Activated T-cell treated with anti-CD3 and anti-CD28 coated beads, Interleukin-2, amount 50 U/mL, for 24 hours (primary cell): ENCODE measurements at regions not wholly inside any gene's neighbourhood (a gene's known extent, or its start where the extent isn't known, plus 50 kb on each side); places are given as distances from the start of the nearest gene placed in this dataset.

Experiments used
- DNase-seq: peaks from one replicate; pipeline ENCODE4 v3.0.0-alpha.2; 2020
- H3K27ac Mint-ChIP-seq: 2 replicates; pipeline ENCODE4 v1.8.0; 2020; ENCODE audit warnings: mild to moderate bottlenecking, mixed read lengths
- H3K27me3 Mint-ChIP-seq: 2 replicates; pipeline ENCODE4 v1.8.0; 2020; ENCODE audit warnings: mixed read lengths
- H3K36me3 Mint-ChIP-seq: 2 replicates; pipeline ENCODE4 v1.8.0; 2020; ENCODE audit warnings: low read depth, mixed read lengths
- H3K4me1 Mint-ChIP-seq: 2 replicates; pipeline ENCODE4 v1.8.0; 2020; ENCODE audit warnings: low read depth, mixed read lengths
- H3K4me3 Mint-ChIP-seq: 2 replicates; pipeline ENCODE4 v1.8.0; 2020; ENCODE audit warnings: mild to moderate bottlenecking, moderate library complexity, mixed read lengths
- H3K9me3 Mint-ChIP-seq: 2 replicates; pipeline ENCODE4 v1.8.0; 2020; ENCODE audit warnings: mixed read lengths

GRCh38 chr18:78672862-78673446, 306.7 kb upstream of the SALL3 start:
- DNase-seq, result no peak
- H3K27ac Mint-ChIP-seq, result no peak overlapping the region
- H3K27me3 Mint-ChIP-seq, result no peaks in the 10 kb centered on the region

GRCh38 chr18:78673516-78674321, 305.9 kb upstream of the SALL3 start:
- Mint-ChIP-seq H3K4me1 (peaks cover 9% of the 10 kb centered on the region), H3K9me3 (no peaks in the 10 kb centered on the region), H3K27ac (no peak overlapping the region), H3K36me3 (no peaks in the 10 kb centered on the region), H3K4me3 (no peak overlapping the region), H3K27me3 (no peaks in the 10 kb centered on the region)
- DNase-seq, result no peak

More at GRCh38 chr18:78672862-78673446, 306.7 kb upstream of the SALL3 start:
- Mint-ChIP-seq H3K4me1 (peaks cover 2% of the 10 kb centered on the region), H3K9me3 (no peaks in the 10 kb centered on the region), H3K4me3 (no peak overlapping the region), H3K36me3 (no peaks in the 10 kb centered on the region)

GRCh38 chr18:78675231-78675630, 304.4 kb upstream of the SALL3 start:
- H3K9me3 Mint-ChIP-seq, result no peaks in the 10 kb centered on the region
- DNase-seq, result no peak
- H3K36me3 Mint-ChIP-seq, result no peaks in the 10 kb centered on the region
- H3K27ac Mint-ChIP-seq, result no peak overlapping the region
- H3K4me1 Mint-ChIP-seq, result peaks cover 10% of the 10 kb centered on the region
- H3K4me3 Mint-ChIP-seq, result no peak overlapping the region
- H3K27me3 Mint-ChIP-seq, result no peaks in the 10 kb centered on the region

GRCh38 chr18:78676622-78677482, 302.8 kb upstream of the SALL3 start:
- H3K27ac Mint-ChIP-seq, result no peak overlapping the region
- H3K36me3 Mint-ChIP-seq, result no peaks in the 10 kb centered on the region
- no peak for DNase-seq
- H3K27me3 Mint-ChIP-seq, result no peaks in the 10 kb centered on the region
- no peaks in the 10 kb centered on the region for H3K9me3 Mint-ChIP-seq
- peaks cover 10% of the 10 kb centered on the region for H3K4me1 Mint-ChIP-seq
- no peak overlapping the region for H3K4me3 Mint-ChIP-seq

- Mint-ChIP-seq H3K9me3 (no peaks in the 10 kb centered on the region), H3K27ac (no peak overlapping the region), H3K27me3 (no peaks in the 10 kb centered on the region), H3K4me1 (peaks cover 10% of the 10 kb centered on the region), H3K4me3 (no peak overlapping the region), H3K36me3 (no peaks in the 10 kb centered on the region)
- no peak for DNase-seq
Measured at GRCh38 chr18:78677483-78678317, 301.9 kb upstream of the SALL3 start.

- peaks cover 10% of the 10 kb centered on the region for H3K4me1 Mint-ChIP-seq
- H3K9me3 Mint-ChIP-seq, result no peaks in the 10 kb centered on the region
- H3K27me3 Mint-ChIP-seq, result no peaks in the 10 kb centered on the region
- H3K4me3 Mint-ChIP-seq, result no peak overlapping the region
- H3K27ac Mint-ChIP-seq, result no peak overlapping the region
- DNase-seq, result no peak
- H3K36me3 Mint-ChIP-seq, result no peaks in the 10 kb centered on the region
Measured at GRCh38 chr18:78678318-78678695, 301.3 kb upstream of the SALL3 start.

GRCh38 chr18:78679031-78679430, 300.6 kb upstream of the SALL3 start:
- no peak for DNase-seq
- Mint-ChIP-seq H3K36me3 (no peaks in the 10 kb centered on the region), H3K9me3 (no peaks in the 10 kb centered on the region), H3K27ac (no peak overlapping the region), H3K27me3 (no peaks in the 10 kb centered on the region), H3K4me3 (no peak overlapping the region), H3K4me1 (peaks cover 10% of the 10 kb centered on the region)

GRCh38 chr18:78679613-78680260, 299.9 kb upstream of the SALL3 start:
- no peaks in the 10 kb centered on the region for H3K36me3 Mint-ChIP-seq
- no peak overlapping the region for H3K27ac Mint-ChIP-seq
- DNase-seq, result no peak
- H3K9me3 Mint-ChIP-seq, result no peaks in the 10 kb centered on the region
- H3K4me1 Mint-ChIP-seq, result peaks cover 10% of the 10 kb centered on the region
- H3K4me3 Mint-ChIP-seq, result no peak overlapping the region
- H3K27me3 Mint-ChIP-seq, result no peaks in the 10 kb centered on the region

GRCh38 chr18:78681396-78681795, 298.2 kb upstream of the SALL3 start:
- peaks cover 10% of the 10 kb centered on the region for H3K4me1 Mint-ChIP-seq
- H3K36me3 Mint-ChIP-seq, result no peaks in the 10 kb centered on the region
- no peak overlapping the region for H3K27ac Mint-ChIP-seq
- H3K4me3 Mint-ChIP-seq, result no peak overlapping the region
- no peak for DNase-seq
- H3K9me3 Mint-ChIP-seq, result no peaks in the 10 kb centered on the region
- no peaks in the 10 kb centered on the region for H3K27me3 Mint-ChIP-seq

GRCh38 chr18:78681934-78682333, 297.7 kb upstream of the SALL3 start:
- no peaks in the 10 kb centered on the region for H3K36me3 Mint-ChIP-seq
- no peak overlapping the region for H3K4me3 Mint-ChIP-seq
- H3K27me3 Mint-ChIP-seq, result no peaks in the 10 kb centered on the region
- H3K27ac Mint-ChIP-seq, result no peak overlapping the region
- no peaks in the 10 kb centered on the region for H3K9me3 Mint-ChIP-seq
- H3K4me1 Mint-ChIP-seq, result peaks cover 10% of the 10 kb centered on the region
- DNase-seq, result no peak

GRCh38 chr18:78682716-78683115, 296.9 kb upstream of the SALL3 start:
- H3K27me3 Mint-ChIP-seq, result no peaks in the 10 kb centered on the region
- H3K27ac Mint-ChIP-seq, result no peak overlapping the region
- peaks cover 10% of the 10 kb centered on the region for H3K4me1 Mint-ChIP-seq
- no peaks in the 10 kb centered on the region for H3K36me3 Mint-ChIP-seq
- DNase-seq, result no peak
- H3K9me3 Mint-ChIP-seq, result no peaks in the 10 kb centered on the region
- no peak overlapping the region for H3K4me3 Mint-ChIP-seq

- Mint-ChIP-seq H3K27me3 (no peaks in the 10 kb centered on the region), H3K9me3 (no peaks in the 10 kb centered on the region), H3K27ac (no peak overlapping the region), H3K36me3 (no peaks in the 10 kb centered on the region), H3K4me1 (peaks cover 4% of the 10 kb centered on the region), H3K4me3 (no peak overlapping the region)
- DNase-seq, result no peak
Measured at GRCh38 chr18:78683191-78684010, 296.2 kb upstream of the SALL3 start.

- Mint-ChIP-seq H3K4me1 (no peaks in the 10 kb centered on the region), H3K4me3 (no peak overlapping the region), H3K27ac (no peak overlapping the region), H3K9me3 (no peaks in the 10 kb centered on the region), H3K36me3 (no peaks in the 10 kb centered on the region), H3K27me3 (no peaks in the 10 kb centered on the region)
- DNase-seq, result no peak
Measured at GRCh38 chr18:78685250-78685979, 294.2 kb upstream of the SALL3 start.
